Lower leg skin (tissue), 3 donors: ENCODE measurements at regions not wholly inside any gene's neighbourhood (a gene's known extent, or its start where the extent isn't known, plus 50 kb on each side); places are given as distances from the start of the nearest gene placed in this dataset.

ENCODE experiments used
- CTCF ChIP-seq, 3 donors: fragments of 450-650 bp; IDR thresholded peaks; one replicate each; pipeline ENCODE4 v1.5.1; 2016; ENCODE audit warnings: antibody characterized with exemption in 3 of 3, mild to moderate bottlenecking in 3 of 3, moderate library complexity in 2 of 3
- POLR2A ChIP-seq, 2 donors: fragments of 450-650 bp; IDR thresholded peaks; one replicate each; pipeline ENCODE4 v1.6.1; 2016 to 2017; ENCODE audit warnings: antibody characterized with exemption in 2 of 2, mild to moderate bottlenecking in 1 of 2, moderate library complexity in 1 of 2

GRCh38 chr10:107790271-107790670 is 625.8 kb upstream of the SORCS1 start:
- no peak for TF ChIP-seq POLR2A (IDR thresholded peaks at IDR 0.05)
- no peak for TF ChIP-seq CTCF (IDR thresholded peaks at IDR 0.05)
